Transverse colon (tissue), 4 donors: ENCODE measurements at regions not wholly inside any gene's neighbourhood (a gene's known extent, or its start where the extent isn't known, plus 50 kb on each side); places are given as distances from the start of the nearest gene placed in this dataset.

Experiments used
- DNase-seq: peaks from one replicate; pipeline ENCODE4 v3.0.0-alpha.2; 2019
- H3K27ac ChIP-seq, 4 donors: fragments of 200-600 bp; sonication (generic); 2 replicates each; pipeline ENCODE4 v1.5.1; 2016 to 2018; ENCODE audit warnings: inconsistent platforms in 4 of 4
- H3K27me3 ChIP-seq: fragments of 200-600 bp; sonication (generic); 2 replicates; pipeline ENCODE4 v1.5.1; 2017; ENCODE audit warnings: inconsistent platforms
- H3K36me3 ChIP-seq, 4 donors: fragments of 200-600 bp; sonication (generic); 2 replicates each; pipeline ENCODE4 v1.5.1; 2017 to 2019; ENCODE audit warnings: inconsistent platforms in 4 of 4
- H3K4me1 ChIP-seq, 4 donors: fragments of 200-600 bp; sonication (generic); 2 replicates each; pipeline ENCODE4 v1.5.1; 2017 to 2020; ENCODE audit warnings: inconsistent platforms in 4 of 4
- H3K4me3 ChIP-seq, 4 donors: fragments of 200-600 bp; sonication (generic); 1 replicate in 1 of 4; 2 replicates in 3 of 4; pipeline versions ENCODE4 v1.5.1 to v1.6.1; 2017 to 2019; ENCODE audit warnings: inconsistent platforms in 4 of 4
- H3K9me3 ChIP-seq, 2 donors: fragments of 200-600 bp; sonication (generic); 2 replicates each; pipeline ENCODE4 v1.5.1; 2017 to 2019; ENCODE audit warnings: inconsistent platforms in 2 of 2
- EP300 ChIP-seq: sonication (generic); formaldehyde crosslinking; IDR thresholded peaks from one replicate; pipeline ENCODE4 v1.6.1; 2017; ENCODE audit warnings: antibody characterized with exemption, low read depth
- POLR2A ChIP-seq: fragments of 450-650 bp; IDR thresholded peaks from one replicate; pipeline ENCODE4 v1.6.1; 2016; ENCODE audit warnings: antibody characterized with exemption, mild to moderate bottlenecking, moderate library complexity
- POLR2AphosphoS5 ChIP-seq, 3 donors: sonication (generic); formaldehyde crosslinking; IDR thresholded peaks; one replicate each; pipeline ENCODE4 v1.6.1; 2016; ENCODE audit warnings: antibody characterized with exemption in 3 of 3
- WGBS, 2 donors: methylation state at CpG; one replicate each; pipeline ENCODE4 v1.1.5; 2018; ENCODE audit warnings: low coverage in 1 of 2; 5-methylcytosine and 5-hydroxymethylcytosine counted together
- in situ Hi-C, 4 donors: fragments of 200-750 bp; cut with MboI; loops; one replicate each; pipeline versions ENCODE4 v1.15.0 to v1.15.1; 2017; ENCODE audit warnings: low sequenced_read_pairs in 3 of 4, low pct_ligation_motif_present in 1 of 4, low pct_unique_long_range_greater_than_20kb in 1 of 4
- intact Hi-C: fragments of 100-400 bp; cut with DNase I; formaldehyde crosslinking; loops from one replicate; pipeline ENCODE4 v1.15.1; 2023; ENCODE audit warnings: low total_unique reads
- TF ChIP-seq, protein P1 (sequence below), 5 experiments: fragments of 200-600 bp in 3 of 5; fragments of 450-650 bp in 2 of 5; sonication (generic) in 3 of 5; IDR thresholded peaks; 1 replicate in 2 of 5; 2 replicates in 3 of 5; pipeline ENCODE4 v1.5.1; 2016 to 2017; ENCODE audit warnings: antibody characterized with exemption in 5 of 5, inconsistent platforms in 3 of 5, mild to moderate bottlenecking in 2 of 5, moderate library complexity in 1 of 5

DNA sequence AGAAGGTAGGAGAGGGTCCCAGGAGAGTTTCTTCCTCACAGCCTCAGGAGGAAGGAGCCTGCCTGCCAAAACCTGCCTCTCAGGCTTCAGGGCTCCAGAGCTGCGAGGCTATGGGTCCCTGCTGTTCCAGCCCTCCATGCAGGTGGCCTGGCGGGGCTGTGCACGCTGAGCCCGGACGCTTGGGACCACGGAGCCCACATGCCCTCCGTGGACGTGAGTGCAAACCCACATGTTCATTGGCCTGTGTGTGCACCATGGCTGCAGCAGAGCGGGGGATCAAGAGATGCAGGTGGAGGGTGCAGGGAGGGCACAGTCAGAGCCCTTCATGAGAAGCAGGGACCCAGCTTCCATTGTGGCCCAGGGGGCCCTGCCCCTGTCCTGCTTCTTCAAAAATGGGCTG lies 287.3 kb downstream of the IRX2 start:
- no peaks in the 10 kb centered on the region for H3K9me3 ChIP-seq
- H3K4me1 ChIP-seq: no peaks in the 10 kb centered on the region
- H3K27ac ChIP-seq: no peak overlapping the region
- in situ Hi-C loops (no loop called here), intact Hi-C loops (no loop called here)
- H3K4me3 ChIP-seq: no peak overlapping the region
- H3K36me3 ChIP-seq: no peaks in the 10 kb centered on the region
- no peak for DNase-seq
- 75% methylated on average over 9 of the region's 9 CpGs; no CpG with 5 or more reads in 1 of the 2 donors for WGBS, 2 donors
- no peak for TF ChIP-seq POLR2AphosphoS5 (IDR thresholded peaks at IDR 0.05)
- TF ChIP-seq POLR2A: no peak
- TF ChIP-seq, protein P1, sequence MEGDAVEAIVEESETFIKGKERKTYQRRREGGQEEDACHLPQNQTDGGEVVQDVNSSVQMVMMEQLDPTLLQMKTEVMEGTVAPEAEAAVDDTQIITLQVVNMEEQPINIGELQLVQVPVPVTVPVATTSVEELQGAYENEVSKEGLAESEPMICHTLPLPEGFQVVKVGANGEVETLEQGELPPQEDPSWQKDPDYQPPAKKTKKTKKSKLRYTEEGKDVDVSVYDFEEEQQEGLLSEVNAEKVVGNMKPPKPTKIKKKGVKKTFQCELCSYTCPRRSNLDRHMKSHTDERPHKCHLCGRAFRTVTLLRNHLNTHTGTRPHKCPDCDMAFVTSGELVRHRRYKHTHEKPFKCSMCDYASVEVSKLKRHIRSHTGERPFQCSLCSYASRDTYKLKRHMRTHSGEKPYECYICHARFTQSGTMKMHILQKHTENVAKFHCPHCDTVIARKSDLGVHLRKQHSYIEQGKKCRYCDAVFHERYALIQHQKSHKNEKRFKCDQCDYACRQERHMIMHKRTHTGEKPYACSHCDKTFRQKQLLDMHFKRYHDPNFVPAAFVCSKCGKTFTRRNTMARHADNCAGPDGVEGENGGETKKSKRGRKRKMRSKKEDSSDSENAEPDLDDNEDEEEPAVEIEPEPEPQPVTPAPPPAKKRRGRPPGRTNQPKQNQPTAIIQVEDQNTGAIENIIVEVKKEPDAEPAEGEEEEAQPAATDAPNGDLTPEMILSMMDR (IDR thresholded peaks at IDR 0.05): no peak
- TF ChIP-seq EP300: no peak
- no peaks in the 10 kb centered on the region for H3K27me3 ChIP-seq

DNA sequence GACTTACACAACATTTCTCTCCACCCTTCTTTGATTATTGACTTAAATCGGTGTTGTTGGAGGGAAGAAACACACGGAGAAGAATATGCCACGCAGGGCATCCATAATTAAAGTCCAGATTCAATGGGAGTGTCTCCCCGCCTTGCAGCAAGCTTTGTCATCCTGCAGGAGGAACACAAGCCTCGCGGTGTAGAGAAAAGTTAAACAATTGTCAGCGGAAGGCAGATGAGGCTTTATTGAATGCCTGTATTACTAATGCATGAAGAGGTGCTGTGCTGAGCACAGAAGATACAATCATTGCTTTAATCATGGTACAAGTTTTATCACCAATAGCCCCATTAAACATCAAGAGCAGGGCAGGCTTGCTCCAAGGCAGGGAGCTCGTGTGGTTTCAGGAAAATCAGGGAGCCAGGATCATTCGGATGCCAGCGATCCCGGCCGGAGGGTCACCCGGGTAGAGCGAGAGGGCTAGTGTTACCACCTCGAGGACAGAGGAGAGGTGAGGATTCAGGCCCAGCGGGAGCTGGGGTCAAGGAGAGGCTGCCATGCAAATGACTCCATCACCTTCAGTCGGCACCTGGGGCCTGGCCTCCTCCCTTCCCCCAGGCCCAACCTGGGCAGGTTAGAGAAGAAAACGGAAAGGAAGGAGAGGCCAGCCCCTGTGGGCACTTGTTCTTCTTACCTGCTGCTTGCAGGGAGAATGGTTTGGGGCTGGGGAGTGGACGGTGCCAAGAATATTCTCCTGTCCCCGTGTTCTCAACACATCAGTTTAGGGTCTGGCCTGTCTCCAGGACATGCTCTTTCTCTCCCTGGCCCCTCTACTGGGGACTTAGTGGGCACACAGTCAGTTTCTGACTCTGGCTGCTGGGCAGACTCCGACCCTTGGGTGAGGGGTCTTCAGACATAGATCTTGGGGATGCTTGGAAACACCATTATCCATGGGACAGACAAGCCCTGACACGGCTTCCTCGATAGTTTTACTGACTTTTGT lies 289.5 kb downstream of the IRX2 start:
- Histone ChIP-seq H3K27ac (no peak overlapping the region), H3K9me3 (no peaks in the 10 kb centered on the region), H3K36me3 (no peaks in the 10 kb centered on the region), H3K27me3 (no peaks in the 10 kb centered on the region), H3K4me1 (no peaks in the 10 kb centered on the region), H3K4me3 (no peak overlapping the region)
- in situ Hi-C loops: no loop called here
- intact Hi-C loops: no loop called here
- DNase-seq: no peak
- WGBS, 2 donors: 62 to 73% methylated on average over 10 to 23 of the region's 23 CpGs
- no peak for TF ChIP-seq EP300
- no peak for TF ChIP-seq POLR2A
- TF ChIP-seq, protein P1 (IDR thresholded peaks at IDR 0.05): no peak
- no peak for TF ChIP-seq POLR2AphosphoS5 (IDR thresholded peaks at IDR 0.05)

DNA sequence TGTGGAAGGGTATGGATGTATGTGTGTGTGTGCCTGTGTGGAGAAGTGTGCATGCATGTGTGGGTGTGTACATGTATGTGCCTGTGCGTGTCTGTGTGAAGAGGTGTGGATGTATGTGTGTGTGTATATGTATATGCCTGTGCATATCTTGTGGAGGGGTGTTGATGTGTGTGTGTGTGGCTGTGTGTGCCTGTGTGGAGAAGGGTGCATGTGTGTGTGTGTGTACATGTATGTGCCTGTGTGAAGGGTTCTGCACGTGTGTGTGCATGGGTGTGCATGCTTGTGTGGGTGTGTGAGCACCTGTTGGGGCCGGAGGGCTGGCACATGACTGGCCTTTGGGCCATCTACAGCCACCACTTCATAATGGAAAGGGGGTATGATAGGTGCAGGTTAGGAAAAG lies 291.4 kb downstream of the IRX2 start:
- no peaks in the 10 kb centered on the region for H3K4me1 ChIP-seq
- H3K9me3 ChIP-seq: no peaks in the 10 kb centered on the region
- no peaks in the 10 kb centered on the region for H3K36me3 ChIP-seq
- TF ChIP-seq, protein P1 (IDR thresholded peaks at IDR 0.05): no peak
- TF ChIP-seq EP300 (no peak), POLR2A (no peak), POLR2AphosphoS5 (IDR thresholded peaks at IDR 0.05) (no peak)
- DNase-seq: no peak
- H3K4me3 ChIP-seq: no peak overlapping the region
- H3K27me3 ChIP-seq: no peaks in the 10 kb centered on the region
- in situ Hi-C loops: no loop called here
- intact Hi-C loops: no loop called here
- WGBS, 2 donors: 74 to 80% methylated on average over 2 to 3 of the region's 3 CpGs
- no peak overlapping the region for H3K27ac ChIP-seq

DNA sequence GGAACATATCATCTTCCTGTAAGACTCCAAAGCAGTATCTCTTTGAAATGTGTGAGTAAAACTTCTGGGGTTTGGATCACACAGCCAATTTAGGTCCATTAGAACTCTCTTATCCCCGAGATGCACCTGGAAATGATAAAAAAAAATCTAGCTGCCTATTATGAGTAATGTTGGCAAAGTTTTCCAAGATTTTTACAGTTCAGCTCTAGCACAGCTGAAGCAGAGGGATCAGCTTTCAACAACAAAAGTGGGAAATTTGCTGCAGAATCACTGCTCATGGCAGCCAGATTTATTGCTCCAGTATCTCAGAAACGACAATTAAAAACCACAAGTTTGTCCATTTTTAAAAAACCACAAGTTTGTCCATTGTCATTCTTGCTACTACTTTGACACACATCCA lies 292.2 kb downstream of the IRX2 start:
- Histone ChIP-seq H3K4me3 (no peak overlapping the region), H3K9me3 (no peaks in the 10 kb centered on the region), H3K36me3 (no peaks in the 10 kb centered on the region), H3K27ac (no peak overlapping the region), H3K4me1 (no peaks in the 10 kb centered on the region), H3K27me3 (no peaks in the 10 kb centered on the region)
- WGBS, 2 donors: 12 to 29% methylated on average over 2 of the region's 2 CpGs
- intact Hi-C loops (no loop called here), in situ Hi-C loops (no loop called here)
- TF ChIP-seq EP300: no peak
- no peak for TF ChIP-seq POLR2AphosphoS5 (IDR thresholded peaks at IDR 0.05)
- TF ChIP-seq POLR2A: no peak
- DNase-seq: no peak
